ENCODE measurements at regions not wholly inside any gene's neighbourhood (a gene's known extent, or its start where the extent isn't known, plus 50 kb on each side); places are given as distances from the start of the nearest gene placed in this dataset.

DNA sequence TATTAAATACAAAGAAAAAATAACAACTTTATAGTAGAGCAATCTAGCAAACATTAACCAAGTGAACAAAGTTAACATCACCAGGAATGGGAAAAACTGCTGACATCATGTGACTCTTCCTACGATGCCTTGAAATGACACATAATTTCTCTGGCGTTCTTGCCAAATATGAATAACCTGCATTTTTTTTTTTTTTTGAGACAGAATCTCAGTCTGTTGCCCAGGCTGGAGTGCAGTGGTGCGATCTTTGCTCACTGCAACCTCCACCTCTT, 126.5 kb upstream of the VKORC1L1 start:
- TF ChIP-seq POLR2A (IDR thresholded peaks at IDR 0.05; ENCODE audit: low read length) (no peak), GATA1 (IDR thresholded peaks at IDR 0.05; ENCODE audit: low read depth, low read length) (no peak)
